Urothelium cell line (cell line): ENCODE measurements at regions not wholly inside any gene's neighbourhood (a gene's known extent, or its start where the extent isn't known, plus 50 kb on each side); places are given as distances from the start of the nearest gene placed in this dataset.
"Not testable (repeated sequence)": the region's sequence is repeated elsewhere in the genome, so short reads cannot be mapped to it uniquely, and the experiment has no call there.

Source experiments
- DNase-seq: peaks from one replicate; pipeline ENCODE4 v3.0.0; 2011; ENCODE audit warnings: low spot score, mixed read lengths
- FAIRE-seq: peaks from 2 replicates; lab custom pipeline; 2011; peaks lifted over from hg19 to GRCh38; lab: Jason Lieb, UNC

DNA sequence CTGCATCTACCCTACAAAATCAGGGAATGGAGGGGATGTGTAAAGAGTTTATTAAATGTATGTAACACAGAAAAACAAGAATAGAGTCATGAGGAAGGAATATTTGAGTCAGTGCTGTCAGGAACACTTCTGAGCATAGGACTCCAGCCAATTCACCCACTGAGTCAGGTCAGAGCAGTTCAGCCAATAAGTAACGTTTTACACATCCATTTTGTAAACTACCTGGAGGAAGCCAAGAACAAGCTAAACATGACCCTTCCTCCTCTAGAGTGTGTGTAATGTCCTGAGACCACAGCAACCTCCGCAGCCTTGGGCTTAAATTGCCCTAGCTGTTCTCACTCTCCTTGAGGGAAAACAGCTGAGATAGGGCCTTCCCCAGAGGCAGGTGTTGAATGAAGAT, 691.5 kb upstream of the LRRN3 start:
- FAIRE-seq, result no peak
- DNase-seq, result no peak

DNA sequence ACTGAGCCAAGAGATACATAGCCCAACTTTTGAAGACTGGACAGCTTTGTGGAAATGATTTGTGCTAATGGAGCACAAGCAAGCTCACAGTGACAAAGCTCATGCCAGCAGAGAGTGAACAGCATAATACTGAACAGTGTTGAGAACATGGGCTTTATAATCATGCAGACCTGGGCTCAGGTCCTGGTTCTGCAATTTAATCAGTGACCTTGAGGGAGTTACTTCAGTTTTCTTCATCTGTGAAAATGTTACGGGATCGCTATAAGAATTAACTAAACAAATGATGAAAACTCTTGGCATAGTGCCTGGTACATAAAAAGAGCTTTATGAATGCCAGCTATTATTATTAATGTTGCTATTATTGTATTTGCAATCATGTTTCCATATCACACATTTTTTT, 690.5 kb upstream of the LRRN3 start:
- DNase-seq (no peak), FAIRE-seq (no peak)

GRCh38 chr7:110407242-110407641, 683.7 kb upstream of the LRRN3 start:
- FAIRE-seq, result no peak
- DNase-seq, result no peak

DNA sequence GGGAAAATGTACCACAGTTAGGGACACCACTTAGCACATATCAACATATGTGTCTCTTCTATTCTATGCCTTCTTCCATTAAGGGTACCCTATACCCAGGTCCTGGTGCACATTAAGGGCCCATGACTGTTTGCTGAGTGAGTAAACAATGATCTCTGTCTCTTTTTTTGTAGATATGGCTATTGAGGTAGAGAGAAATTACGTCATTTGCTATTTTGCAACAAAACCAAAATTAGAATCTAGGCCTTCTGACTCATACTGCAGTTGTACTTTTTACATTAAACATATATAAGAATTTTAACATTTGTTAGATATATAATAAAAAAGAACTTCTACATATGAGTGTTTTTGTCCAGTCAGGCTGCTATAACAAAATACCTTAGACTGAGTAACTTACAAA, 683.2 kb upstream of the LRRN3 start:
- no peak for FAIRE-seq
- DNase-seq, result no peak

DNA sequence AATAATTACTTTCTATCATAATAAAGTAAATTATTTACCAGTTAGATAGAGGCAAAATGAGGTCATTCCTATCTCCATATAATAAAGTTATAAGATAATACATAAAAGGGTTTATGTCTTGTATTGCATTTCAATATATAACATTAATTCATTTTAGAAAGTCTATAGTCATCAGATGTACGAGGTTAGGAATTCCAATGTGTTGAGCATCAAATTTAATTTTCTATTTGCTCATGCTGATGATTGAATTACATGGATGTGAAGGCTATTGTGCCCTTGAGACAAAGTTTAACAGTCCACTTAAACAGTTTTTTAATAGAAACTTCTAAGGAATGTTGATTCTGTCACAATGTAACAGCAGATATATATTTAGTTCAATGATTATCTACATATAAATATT, 678.3 kb upstream of the LRRN3 start:
- no peak for DNase-seq
- no peak for FAIRE-seq

- DNase-seq (no peak), FAIRE-seq (no peak)
Measured at GRCh38 chr7:110413038-110413437, 677.9 kb upstream of the LRRN3 start.

DNA sequence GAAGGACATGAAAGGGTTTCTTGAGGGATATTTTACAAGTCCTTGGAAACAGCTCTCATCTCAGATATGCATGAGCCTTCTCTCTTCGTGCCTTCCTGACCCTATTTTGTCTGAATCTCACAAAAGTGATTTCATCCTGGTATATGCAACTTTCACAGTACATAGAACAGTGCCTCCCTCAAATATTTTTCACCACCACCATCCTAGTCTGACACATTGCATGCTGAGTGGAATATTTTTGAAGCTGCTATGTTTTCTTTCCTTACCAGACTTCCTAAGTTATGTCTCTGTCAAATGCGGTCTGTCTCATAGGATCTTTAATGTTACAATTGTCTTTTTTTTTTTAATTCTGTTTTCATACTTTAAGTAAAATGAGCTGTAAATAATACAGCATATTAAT, 673.3 kb upstream of the LRRN3 start:
- FAIRE-seq (no peak), DNase-seq (no peak)

DNA sequence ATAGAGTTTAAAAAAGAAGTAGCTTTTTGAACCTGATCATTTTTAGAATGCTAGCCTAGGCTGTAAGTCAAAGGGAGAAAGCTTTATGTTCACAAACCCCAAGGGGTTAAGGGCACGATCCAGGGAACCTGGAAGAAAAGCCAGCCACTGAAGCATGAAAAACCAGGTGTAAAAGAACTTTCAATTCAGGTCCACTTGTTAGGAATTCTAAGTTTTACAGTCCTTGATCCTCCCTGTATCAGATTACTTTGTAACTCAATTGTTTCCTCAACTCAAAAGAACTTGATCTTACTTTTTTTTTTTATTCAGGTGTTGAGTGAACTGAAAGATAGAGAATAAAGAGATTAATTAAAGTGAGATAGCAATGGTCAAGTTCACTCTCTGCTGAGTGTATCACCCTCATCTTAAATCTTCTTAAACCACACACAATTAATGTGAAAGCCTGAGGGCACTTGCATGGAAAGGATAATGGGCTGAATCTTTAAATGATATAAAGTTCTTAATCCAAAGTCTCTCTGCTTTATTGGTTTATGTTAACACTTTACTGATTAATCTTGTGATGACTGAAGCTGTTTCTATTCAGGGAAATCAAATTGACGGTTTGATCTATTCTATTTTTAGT, 672.2 kb upstream of the LRRN3 start:
- FAIRE-seq, result no peak

DNA sequence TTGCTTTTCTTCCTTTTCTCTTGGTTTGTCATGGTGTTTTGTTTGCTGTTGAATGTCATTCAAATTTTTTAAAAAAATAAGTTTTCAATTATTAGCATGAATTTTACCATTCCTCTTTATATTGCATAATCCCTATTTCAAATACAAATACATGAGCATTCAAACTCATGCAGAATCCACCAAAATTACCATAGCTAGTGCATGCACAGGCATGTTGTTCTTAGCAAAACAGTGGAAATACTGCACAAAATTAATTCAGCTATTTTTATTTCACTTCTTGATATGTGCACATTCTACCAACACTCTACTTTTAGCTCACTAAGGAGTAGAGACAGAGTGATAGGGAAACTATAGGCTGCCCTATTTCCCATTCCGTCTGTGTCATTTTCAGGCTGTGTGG, 670.1 kb upstream of the LRRN3 start:
- no peak for DNase-seq
- FAIRE-seq, result no peak

More for the DNA sequence above, 672.2 kb upstream of the LRRN3 start:
- no peak for DNase-seq

- FAIRE-seq, result no peak
- DNase-seq, result no peak
Measured at GRCh38 chr7:110421490-110422241, 669.3 kb upstream of the LRRN3 start.

DNA sequence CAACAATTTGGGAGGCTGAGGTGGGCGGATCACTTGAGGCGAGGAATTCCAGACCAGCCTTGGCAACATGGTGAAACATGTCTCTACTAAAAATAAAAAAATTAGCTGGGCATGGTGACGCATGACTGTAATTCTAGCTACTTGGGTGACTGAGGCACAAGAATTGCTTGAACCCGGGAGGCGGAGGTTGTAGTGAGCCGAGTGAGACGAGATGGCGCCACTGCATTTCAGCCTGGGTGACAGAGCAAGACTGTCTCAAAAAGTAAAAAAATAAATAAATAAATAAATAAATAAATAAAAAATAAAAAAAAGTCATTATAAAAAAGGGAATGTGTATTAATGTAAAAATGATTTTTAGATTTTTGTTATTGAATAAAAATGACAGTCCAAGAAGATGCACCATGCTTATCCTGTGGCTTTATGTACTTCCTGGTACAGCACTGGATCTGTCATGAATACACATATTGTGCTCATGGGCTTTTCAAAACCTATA, 658.8 kb upstream of the LRRN3 start:
- FAIRE-seq (no peak), DNase-seq (no peak)

- FAIRE-seq, DNase-seq: not testable (repeated sequence)
Measured at GRCh38 chr7:110438926-110439325, 652.0 kb upstream of the LRRN3 start.

GRCh38 chr7:110442381-110442837, 648.5 kb upstream of the LRRN3 start:
- DNase-seq, result peak; percentile 39
- no peak for FAIRE-seq

DNA sequence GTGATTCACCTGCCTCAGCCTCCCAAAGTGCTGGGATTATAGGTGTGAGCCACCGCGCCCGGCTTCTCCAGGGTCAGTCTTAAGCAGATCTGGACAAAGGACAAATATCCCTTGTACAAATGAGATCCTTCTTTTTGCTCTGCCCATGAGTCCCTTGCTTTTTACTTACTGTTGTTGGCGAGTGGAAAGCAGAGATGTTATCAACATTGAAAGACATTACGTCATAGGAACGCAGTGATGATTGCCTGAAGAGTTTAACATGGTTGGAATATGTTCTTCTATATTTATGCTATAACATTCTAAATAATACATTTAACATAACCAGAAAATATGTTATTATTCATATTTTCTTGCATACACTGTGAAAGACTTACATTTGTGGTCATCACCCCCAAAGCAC, 644.3 kb upstream of the LRRN3 start:
- DNase-seq (no peak), FAIRE-seq (no peak)

DNA sequence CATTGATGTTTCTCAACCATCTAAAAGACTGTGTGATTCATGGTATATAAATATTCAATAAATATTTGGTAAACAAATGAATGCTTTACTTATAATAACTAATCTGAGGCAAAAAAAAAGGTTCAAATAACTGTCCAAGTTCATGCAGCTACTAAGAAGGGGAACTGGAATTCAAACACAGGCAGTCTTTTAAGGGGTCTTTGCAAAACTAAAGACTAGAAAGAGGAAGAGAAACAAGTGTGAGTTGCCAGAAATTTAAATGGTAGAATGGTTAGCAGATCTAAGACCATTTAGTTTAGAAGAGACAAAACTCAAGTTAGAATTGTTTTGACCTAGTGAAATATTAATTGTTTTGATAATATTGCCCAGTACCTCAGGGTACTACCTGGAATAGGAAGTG, 642.0 kb upstream of the LRRN3 start:
- FAIRE-seq (no peak), DNase-seq (no peak)

- no peak for FAIRE-seq
- DNase-seq, result no peak
Measured at GRCh38 chr7:110454713-110455112, 636.2 kb upstream of the LRRN3 start.

GRCh38 chr7:110461621-110462020, 629.3 kb upstream of the LRRN3 start:
- no peak for DNase-seq
- no peak for FAIRE-seq

- DNase-seq, result no peak
Measured at GRCh38 chr7:110470420-110470819, 620.5 kb upstream of the LRRN3 start.

GRCh38 chr7:110472419-110472818, 618.5 kb upstream of the LRRN3 start:
- DNase-seq, FAIRE-seq: not testable (repeated sequence)

More at GRCh38 chr7:110470420-110470819, 620.5 kb upstream of the LRRN3 start:
- FAIRE-seq, result no peak

- FAIRE-seq (no peak), DNase-seq (no peak)
Measured at GRCh38 chr7:110480964-110481363, 610.0 kb upstream of the LRRN3 start.

DNA sequence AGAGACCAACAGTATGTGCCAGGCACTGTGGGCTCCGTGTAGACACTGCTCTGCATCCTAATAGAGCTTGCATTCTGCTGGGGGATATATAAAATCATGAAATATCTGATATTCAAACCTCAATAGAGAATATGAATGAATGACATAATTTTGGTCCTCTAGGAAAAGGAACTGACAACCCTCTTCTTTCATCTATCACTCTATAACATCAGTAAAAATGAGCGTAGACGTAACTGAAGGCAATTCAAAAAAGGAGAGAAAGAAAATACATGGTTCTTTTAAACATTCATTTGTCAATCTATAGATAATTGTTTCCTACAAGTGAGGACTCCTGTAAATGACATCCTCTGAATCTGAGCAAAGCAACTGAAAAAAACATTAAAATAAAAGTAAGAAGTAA, 607.4 kb upstream of the LRRN3 start:
- FAIRE-seq, result no peak
- no peak for DNase-seq

DNA sequence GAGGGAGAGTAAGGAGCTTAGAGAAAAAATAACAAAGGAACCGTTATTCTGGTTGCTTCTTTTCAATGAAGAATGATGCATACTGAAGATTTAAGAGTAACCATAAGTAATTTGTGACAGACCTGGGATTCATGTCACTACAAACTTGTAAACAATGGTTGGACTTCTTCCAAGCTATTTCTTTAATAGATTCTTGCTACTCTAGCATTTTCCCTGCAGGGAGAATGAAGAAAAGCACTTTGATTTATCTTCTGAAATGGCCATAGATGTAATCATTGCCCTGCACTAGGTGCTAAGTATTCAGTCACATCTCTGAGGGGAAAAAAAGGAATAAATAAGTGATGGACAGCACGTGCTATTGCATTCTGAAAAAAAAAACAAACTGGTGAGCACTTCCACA, 606.6 kb upstream of the LRRN3 start:
- FAIRE-seq, result no peak
- DNase-seq, result no peak
